IPS-18a (cell line): ENCODE measurements at regions not wholly inside any gene's neighbourhood (a gene's known extent, or its start where the extent isn't known, plus 50 kb on each side); places are given as distances from the start of the nearest gene placed in this dataset.
"Not testable (repeated sequence)": the region's sequence is repeated elsewhere in the genome, so short reads cannot be mapped to it uniquely, and the experiment has no call there.

Experiments
- H3K27ac ChIP-seq: one replicate; pipeline ENCODE4 v1.5.1; 2013; ENCODE audit warnings: low read length
- H3K27me3 ChIP-seq: one replicate; pipeline ENCODE4 v1.6.1; 2013; ENCODE audit warnings: mild to moderate bottlenecking, low read length; ENCODE audit not compliant: control insufficient read depth, insufficient read depth
- H3K36me3 ChIP-seq: one replicate; pipeline ENCODE4 v1.6.1; 2013; ENCODE audit warnings: low read depth, low read length; ENCODE audit not compliant: control insufficient read depth
- H3K4me1 ChIP-seq: one replicate; pipeline ENCODE4 v1.6.1; 2013; ENCODE audit warnings: low read depth, low read length; ENCODE audit not compliant: control insufficient read depth
- H3K4me3 ChIP-seq: one replicate; pipeline ENCODE4 v1.5.1; 2013; ENCODE audit warnings: low read length
- H3K9ac ChIP-seq: one replicate; pipeline ENCODE4 v1.6.1; 2013; ENCODE audit warnings: mild to moderate bottlenecking, low read length, moderate library complexity
- H3K9me3 ChIP-seq: one replicate; pipeline ENCODE4 v1.6.1; 2013; ENCODE audit warnings: low read depth, low read length; ENCODE audit not compliant: control insufficient read depth

DNA sequence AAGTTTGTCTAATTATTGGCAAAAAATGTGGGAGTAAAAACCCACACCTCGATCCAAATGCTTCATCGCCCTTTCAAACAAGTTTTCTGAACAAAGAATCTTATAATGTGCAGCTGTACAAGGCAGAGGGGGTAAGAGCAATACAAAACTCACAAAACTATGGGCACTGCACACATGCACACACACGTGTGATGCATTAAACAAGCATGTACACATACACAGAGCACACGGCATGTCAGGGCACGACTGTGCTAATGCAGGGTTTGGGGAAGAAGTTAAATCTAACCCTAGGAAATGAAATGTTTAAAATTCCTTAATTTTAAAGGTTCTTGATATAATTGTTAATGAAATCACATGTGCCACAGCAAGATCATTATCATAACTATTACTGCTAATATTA lies 264.0 kb downstream of the SEC16B start:
- H3K4me3 ChIP-seq = no peak overlapping the region
- no peaks in the 10 kb centered on the region for H3K27me3 ChIP-seq
- no peaks in the 10 kb centered on the region for H3K9me3 ChIP-seq
- no peak overlapping the region for H3K27ac ChIP-seq
- no peaks in the 10 kb centered on the region for H3K36me3 ChIP-seq
- H3K4me1 ChIP-seq = peaks cover 12% of the 10 kb centered on the region
- no peak overlapping the region for H3K9ac ChIP-seq

DNA sequence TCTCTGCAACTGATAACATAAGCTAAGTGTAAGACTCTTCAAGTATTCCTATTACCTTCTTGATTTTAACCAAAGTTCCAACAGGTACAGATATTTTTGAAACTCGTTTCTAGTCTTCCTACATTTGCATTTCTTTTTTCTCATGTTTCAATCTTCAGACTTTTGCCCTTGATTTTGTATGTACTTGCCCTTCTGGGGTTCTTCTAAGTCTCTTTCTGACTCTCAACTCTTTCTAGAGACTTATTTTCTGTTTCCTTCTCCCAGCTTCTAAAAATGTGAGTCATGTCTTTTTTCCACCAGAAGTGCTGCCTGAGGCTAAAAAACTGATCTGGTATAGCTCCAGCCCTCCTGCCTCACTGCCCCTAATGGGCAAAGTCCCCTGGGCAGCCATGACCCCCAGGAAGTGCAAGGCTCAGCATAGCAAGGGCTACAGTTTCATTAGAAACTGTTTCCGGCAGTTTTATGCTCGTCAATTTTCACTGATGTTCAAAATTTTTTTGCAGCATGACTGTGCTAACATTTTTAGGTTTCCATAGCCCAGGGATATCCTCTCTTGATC lies 265.9 kb downstream of the SEC16B start:
- Histone ChIP-seq H3K9ac (no peak overlapping the region), H3K4me3 (no peak overlapping the region), H3K4me1 (peaks cover 12% of the 10 kb centered on the region), H3K27ac (no peak overlapping the region), H3K27me3 (no peaks in the 10 kb centered on the region), H3K9me3 (no peaks in the 10 kb centered on the region), H3K36me3 (no peaks in the 10 kb centered on the region)

DNA sequence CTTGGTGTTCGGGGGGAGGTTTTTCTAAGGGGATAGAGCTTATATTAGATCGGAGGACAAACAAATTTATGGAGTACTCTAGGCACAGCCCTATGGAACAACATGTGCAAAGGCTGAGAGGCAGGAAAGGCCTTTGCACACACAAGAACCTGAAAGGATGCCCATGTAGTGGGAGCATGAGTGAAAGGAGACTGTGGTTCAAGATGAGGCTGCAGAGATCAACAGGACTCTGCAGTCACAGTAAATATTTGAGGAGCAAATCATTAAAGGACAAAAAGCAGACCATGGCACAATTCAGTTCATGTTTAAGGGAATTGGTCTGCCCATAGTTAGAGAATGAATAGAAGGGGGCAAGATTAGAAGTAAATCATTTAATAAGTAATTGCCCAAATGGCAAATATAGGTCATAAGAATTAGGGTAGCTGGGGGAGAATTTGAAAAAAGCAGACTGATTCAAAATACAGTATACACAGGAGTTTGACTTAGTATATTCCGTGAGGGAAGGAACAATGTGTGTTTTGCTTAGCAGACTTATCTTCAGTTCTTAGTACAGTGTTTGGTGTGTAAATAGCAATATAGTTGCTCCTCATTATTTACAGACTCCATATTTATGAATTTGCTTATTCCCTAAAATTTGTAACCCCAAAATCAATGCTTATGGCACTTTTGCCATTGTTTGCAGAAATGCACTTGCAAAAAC lies 268.1 kb downstream of the SEC16B start:
- Histone ChIP-seq H3K4me1 (peaks cover 12% of the 10 kb centered on the region), H3K27me3 (no peaks in the 10 kb centered on the region), H3K27ac (no peak overlapping the region), H3K36me3 (no peaks in the 10 kb centered on the region), H3K4me3 (no peak overlapping the region), H3K9me3 (no peaks in the 10 kb centered on the region), H3K9ac (no peak overlapping the region)

GRCh38 chr1:177700856-177701255 lies 269.0 kb downstream of the SEC16B start:
- H3K4me1 ChIP-seq = peaks cover 6% of the 10 kb centered on the region
- no peak overlapping the region for H3K27ac ChIP-seq
- H3K4me3 ChIP-seq = no peak overlapping the region
- no peaks in the 10 kb centered on the region for H3K36me3 ChIP-seq
- no peak overlapping the region for H3K9ac ChIP-seq
- H3K27me3 ChIP-seq = no peaks in the 10 kb centered on the region
- H3K9me3 ChIP-seq = no peaks in the 10 kb centered on the region

- H3K27ac ChIP-seq = no peak overlapping the region
- H3K36me3 ChIP-seq = no peaks in the 10 kb centered on the region
- no peak overlapping the region for H3K4me3 ChIP-seq
- H3K9me3 ChIP-seq = peaks cover 3% of the 10 kb centered on the region
- H3K27me3 ChIP-seq = no peaks in the 10 kb centered on the region
- no peak overlapping the region for H3K9ac ChIP-seq
- no peaks in the 10 kb centered on the region for H3K4me1 ChIP-seq
Observed at GRCh38 chr1:177690996-177691395, 278.9 kb downstream of the SEC16B start.

DNA sequence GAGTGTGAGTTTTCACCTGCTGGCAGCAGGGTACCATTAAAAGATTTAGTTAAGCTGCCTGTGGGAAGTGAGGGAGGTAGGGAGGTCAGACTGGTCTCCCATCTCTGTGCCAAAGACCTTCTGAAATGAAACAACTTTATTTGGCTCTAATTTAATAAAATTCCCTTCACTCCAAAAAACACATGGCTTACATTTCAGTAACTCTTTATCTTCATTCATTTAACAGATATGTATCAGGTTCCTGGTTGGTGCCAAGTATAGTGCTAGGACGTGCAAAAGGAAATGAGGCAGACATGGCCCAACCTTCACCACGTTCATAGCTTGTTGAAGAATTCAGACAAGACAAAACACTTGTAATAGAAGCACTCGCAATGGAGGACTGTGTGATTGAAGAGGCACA lies 282.3 kb downstream of the SEC16B start:
- no peaks in the 10 kb centered on the region for H3K36me3 ChIP-seq
- no peak overlapping the region for H3K27ac ChIP-seq
- no peak overlapping the region for H3K9ac ChIP-seq
- H3K4me3 ChIP-seq = no peak overlapping the region
- no peaks in the 10 kb centered on the region for H3K27me3 ChIP-seq
- peaks cover 3% of the 10 kb centered on the region for H3K9me3 ChIP-seq
- H3K4me1 ChIP-seq = no peaks in the 10 kb centered on the region

DNA sequence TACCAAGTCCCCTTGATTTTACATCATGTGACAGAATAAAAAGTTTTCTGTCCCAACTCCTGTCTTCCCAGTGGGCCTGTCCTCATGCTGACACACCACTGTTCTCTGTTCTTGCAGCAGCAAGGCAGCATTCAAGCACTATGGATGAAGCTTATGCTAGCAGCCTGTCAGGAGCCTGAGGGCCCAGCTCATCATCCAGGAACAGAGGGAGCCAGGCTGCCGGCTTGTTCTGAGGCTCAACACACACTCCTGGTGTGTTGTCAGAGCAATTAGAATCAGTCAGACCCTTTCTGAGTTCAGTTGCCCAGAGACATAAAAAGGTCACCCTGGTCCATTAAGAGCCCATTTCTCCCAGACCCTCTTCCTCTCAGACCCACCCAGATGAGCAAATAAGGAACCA lies 282.9 kb downstream of the SEC16B start:
- Histone ChIP-seq H3K4me1 (no peaks in the 10 kb centered on the region), H3K9me3 (no peaks in the 10 kb centered on the region), H3K36me3 (no peaks in the 10 kb centered on the region), H3K4me3 (no peak overlapping the region), H3K9ac (no peak overlapping the region), H3K27ac (no peak overlapping the region), H3K27me3 (no peaks in the 10 kb centered on the region)

DNA sequence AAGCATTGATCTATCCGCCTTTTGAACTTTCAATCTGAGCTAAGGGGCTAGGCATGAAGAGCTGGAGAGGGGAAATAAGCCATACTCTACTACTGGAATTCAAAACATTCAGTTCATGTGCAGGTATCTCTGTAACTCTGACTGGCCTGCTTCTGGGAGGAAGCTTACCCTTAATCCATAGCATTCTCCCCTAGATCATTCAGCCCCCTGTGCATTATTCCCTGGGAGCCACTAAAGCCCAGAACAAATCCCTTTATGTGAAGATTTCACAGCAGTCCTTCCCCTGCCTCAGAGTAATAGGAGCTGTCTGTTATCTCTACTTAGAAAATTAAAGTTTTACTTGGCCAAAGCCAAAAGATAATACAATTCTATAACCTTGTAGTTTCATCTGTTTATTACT lies 300.7 kb downstream of the SEC16B start:
- H3K9ac ChIP-seq = no peak overlapping the region
- no peak overlapping the region for H3K4me3 ChIP-seq
- H3K27ac ChIP-seq = no peak overlapping the region
- no peaks in the 10 kb centered on the region for H3K4me1 ChIP-seq
- no peaks in the 10 kb centered on the region for H3K9me3 ChIP-seq
- H3K36me3 ChIP-seq = no peaks in the 10 kb centered on the region
- no peaks in the 10 kb centered on the region for H3K27me3 ChIP-seq

GRCh38 chr1:177665935-177666334 lies 303.9 kb downstream of the SEC16B start:
- H3K27ac ChIP-seq = no peak overlapping the region
- no peak overlapping the region for H3K9ac ChIP-seq
- no peaks in the 10 kb centered on the region for H3K27me3 ChIP-seq
- no peaks in the 10 kb centered on the region for H3K36me3 ChIP-seq
- H3K9me3 ChIP-seq = no peaks in the 10 kb centered on the region
- H3K4me1 ChIP-seq = no peaks in the 10 kb centered on the region
- H3K4me3 ChIP-seq = no peak overlapping the region

DNA sequence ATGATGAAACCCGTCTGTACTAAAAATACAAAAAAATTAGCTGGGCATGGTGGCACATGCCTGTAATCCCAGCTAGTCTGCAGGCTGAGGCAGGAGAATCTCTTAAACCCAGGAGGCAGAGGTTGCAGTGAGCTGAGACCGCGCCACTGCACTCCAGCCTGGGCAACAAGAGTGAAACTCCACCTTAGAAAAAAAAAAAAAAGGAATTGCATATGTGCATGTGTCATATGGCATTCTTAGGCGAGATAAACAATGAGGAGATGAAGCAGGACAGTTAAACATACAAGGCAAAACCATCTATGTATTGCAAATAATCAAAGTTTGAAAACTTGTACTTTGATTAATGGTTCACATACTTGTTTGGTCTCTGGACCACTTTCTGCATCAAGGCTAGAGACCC lies 305.1 kb downstream of the SEC16B start:
- H3K27ac ChIP-seq, H3K4me3 ChIP-seq, H3K4me1 ChIP-seq, H3K9me3 ChIP-seq, H3K27me3 ChIP-seq, H3K36me3 ChIP-seq, H3K9ac ChIP-seq: not testable (repeated sequence)

- no peaks in the 10 kb centered on the region for H3K27me3 ChIP-seq
- H3K36me3 ChIP-seq = no peaks in the 10 kb centered on the region
- H3K9me3 ChIP-seq = no peaks in the 10 kb centered on the region
- H3K9ac ChIP-seq = no peak overlapping the region
- no peak overlapping the region for H3K4me3 ChIP-seq
- H3K4me1 ChIP-seq = peaks cover 9% of the 10 kb centered on the region
- H3K27ac ChIP-seq = no peak overlapping the region
Observed at GRCh38 chr1:177660188-177660587, 309.7 kb downstream of the SEC16B start.

DNA sequence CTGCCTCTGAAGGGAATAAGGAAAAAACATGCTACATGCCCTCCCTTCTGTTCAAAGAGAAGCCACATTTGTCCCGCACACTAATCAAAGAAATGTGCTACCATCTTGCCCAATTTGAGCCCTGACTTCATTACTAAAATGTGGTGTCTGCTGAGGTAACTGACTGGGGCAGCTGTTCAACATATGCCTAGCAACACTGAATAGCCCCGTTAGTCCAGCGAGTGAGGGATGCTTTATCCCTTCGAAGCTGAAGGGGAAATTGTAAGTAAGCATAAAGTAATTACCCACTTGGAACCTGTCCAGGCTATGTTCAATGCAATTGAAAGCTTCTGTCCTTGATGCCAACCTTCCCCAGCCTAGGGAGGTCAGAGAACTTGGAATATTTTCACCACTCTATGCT lies 310.6 kb downstream of the SEC16B start:
- H3K27me3 ChIP-seq = no peaks in the 10 kb centered on the region

More for the DNA sequence above, 310.6 kb downstream of the SEC16B start:
- no peaks in the 10 kb centered on the region for H3K9me3 ChIP-seq
- no peak overlapping the region for H3K27ac ChIP-seq
- no peaks in the 10 kb centered on the region for H3K36me3 ChIP-seq
- H3K4me3 ChIP-seq = no peak overlapping the region
- peaks cover 10% of the 10 kb centered on the region for H3K4me1 ChIP-seq
- no peak overlapping the region for H3K9ac ChIP-seq
